Mononuclear cell (primary cell): ENCODE measurements at regions not wholly inside any gene's neighbourhood (a gene's known extent, or its start where the extent isn't known, plus 50 kb on each side); places are given as distances from the start of the nearest gene placed in this dataset.

Source experiments
- H3K27me3 ChIP-seq: 2 replicates; pipeline ENCODE4 v1.6.0; 2011; ENCODE audit warnings: low read length, control low read depth; ENCODE audit not compliant: insufficient read depth
- H3K4me1 ChIP-seq: 2 replicates; pipeline ENCODE4 v1.5.1; 2011; ENCODE audit warnings: mild to moderate bottlenecking, low read length, control low read depth; ENCODE audit not compliant: insufficient read depth
- H3K4me3 ChIP-seq: 2 replicates; pipeline ENCODE4 v1.5.1; 2011; ENCODE audit warnings: mild to moderate bottlenecking, low read length, moderate library complexity
- H3K9me3 ChIP-seq: 2 replicates; pipeline ENCODE4 v1.5.1; 2011; ENCODE audit warnings: low read depth, mild to moderate bottlenecking, control low read depth, low read length

DNA sequence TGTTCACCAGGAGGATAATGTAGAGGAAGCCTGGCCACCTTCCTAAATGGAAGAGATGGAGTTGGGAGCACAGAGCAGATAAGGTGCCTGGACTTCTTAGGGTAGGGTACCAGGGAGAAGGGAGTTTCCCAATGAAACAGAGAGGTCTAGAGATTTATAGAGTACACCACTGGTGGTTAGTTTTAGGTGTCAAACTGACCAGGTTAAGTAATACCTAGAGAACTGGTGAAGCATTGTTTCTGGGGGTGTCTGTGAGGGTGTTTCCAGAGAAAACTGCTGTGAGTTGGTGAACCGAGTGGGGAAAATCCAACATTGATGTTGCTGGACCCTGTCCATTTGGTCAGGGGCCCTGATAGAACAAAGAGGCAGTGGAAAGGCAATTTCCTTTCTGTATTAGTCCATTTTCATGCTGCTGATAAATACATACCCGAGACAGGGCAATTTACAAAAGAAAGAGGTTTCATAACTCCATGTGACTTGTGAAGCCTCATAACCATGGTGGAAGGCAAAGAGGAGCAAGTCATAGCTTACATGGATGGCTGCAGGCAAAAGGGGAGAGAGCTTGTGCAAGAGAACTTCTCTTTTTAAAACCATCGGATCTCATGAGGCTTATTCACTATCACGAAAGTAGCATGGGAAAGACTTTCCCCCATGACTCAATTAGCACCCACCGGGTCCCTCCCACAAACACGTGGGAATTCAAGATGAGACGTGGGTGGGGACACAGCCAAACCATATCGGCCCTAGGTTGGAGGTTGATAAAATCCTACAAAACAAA lies 260.8 kb downstream of the CBLN2 start:
- H3K4me1 ChIP-seq: no peaks in the 10 kb centered on the region
- H3K27me3 ChIP-seq: no peaks in the 10 kb centered on the region
- no peaks in the 10 kb centered on the region for H3K9me3 ChIP-seq
- H3K4me3 ChIP-seq: no peak overlapping the region

DNA sequence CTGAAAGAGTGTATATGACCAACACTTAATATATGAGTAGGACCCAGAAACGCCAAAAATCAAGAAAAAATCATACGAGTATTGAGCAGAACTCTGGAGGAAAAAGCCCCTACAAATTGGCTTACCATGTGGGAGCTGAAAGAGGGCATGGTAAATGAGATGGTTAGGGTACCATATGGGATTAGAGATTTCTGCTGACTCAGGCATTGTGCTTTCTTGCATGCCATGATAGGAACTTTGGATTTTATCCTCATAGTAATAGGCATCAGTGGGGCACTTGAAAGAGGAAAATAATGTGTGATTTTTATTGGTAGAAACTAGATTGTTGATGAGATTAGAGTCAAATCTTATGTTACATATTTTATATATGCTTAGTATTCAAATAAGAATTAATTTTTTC lies 271.1 kb downstream of the CBLN2 start:
- Histone ChIP-seq H3K9me3 (no peaks in the 10 kb centered on the region), H3K4me3 (no peak overlapping the region), H3K4me1 (no peaks in the 10 kb centered on the region), H3K27me3 (no peaks in the 10 kb centered on the region)

DNA sequence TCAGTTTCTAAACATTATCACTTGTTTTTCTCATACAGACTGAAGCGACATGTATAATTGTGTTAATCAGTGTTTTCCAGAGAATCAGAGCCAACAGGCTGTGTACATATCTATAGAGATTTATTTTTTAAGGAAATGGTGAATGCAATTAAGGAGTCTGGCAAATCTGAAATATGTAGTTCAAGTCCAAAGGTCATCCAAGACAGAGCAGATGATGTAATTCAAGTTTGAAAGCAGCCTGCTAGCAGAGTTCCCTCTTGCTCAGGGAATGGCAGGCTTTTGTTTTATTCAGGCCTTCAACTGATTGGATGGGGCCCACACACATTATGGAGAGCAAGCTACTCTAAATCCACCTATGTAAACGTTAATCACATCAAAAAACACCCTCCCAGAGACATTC lies 282.6 kb downstream of the CBLN2 start:
- no peaks in the 10 kb centered on the region for H3K27me3 ChIP-seq
- H3K4me3 ChIP-seq: no peak overlapping the region
- no peaks in the 10 kb centered on the region for H3K4me1 ChIP-seq

DNA sequence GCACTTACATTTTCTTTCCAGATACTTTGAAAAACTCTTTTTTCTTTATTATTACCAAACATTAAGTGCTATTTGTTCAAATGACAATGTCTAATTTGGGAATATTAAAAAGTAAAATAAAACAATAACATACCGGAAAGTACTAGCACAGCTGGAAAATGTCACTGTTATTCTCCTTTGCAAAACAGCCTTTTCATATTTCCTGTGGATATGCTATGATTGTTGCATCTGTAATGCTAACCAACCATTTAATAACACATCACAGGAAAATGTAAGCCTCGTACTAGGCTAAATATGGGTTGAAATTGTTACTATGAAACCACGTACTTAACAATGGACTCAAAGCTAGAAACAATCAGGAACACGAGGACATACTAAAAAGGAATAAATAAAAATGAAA lies 298.1 kb downstream of the CBLN2 start:
- Histone ChIP-seq H3K4me3 (no peak overlapping the region), H3K4me1 (no peaks in the 10 kb centered on the region), H3K27me3 (no peaks in the 10 kb centered on the region), H3K9me3 (no peaks in the 10 kb centered on the region)

More for the DNA sequence above, 282.6 kb downstream of the CBLN2 start:
- no peaks in the 10 kb centered on the region for H3K9me3 ChIP-seq

DNA sequence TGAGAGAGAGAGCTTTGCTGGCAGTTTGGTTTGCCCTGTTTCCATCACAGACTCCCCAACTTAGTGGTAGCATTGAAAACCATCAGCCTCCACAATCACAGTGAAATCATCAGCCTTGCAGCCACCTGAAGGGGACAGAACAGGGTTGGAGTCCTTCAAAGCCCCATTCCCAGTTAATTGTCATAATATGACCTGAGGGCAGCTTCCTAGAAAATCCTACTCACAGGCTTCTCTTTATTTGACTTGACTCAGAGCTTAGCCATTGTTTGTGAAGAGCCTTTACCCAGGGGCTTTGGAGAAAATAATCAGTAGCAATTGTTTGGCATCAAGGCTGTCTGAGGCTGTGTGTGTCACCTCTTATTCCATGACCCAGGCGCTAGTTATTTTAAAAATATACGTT lies 308.7 kb downstream of the CBLN2 start:
- Histone ChIP-seq H3K27me3 (no peaks in the 10 kb centered on the region), H3K4me1 (no peaks in the 10 kb centered on the region), H3K4me3 (no peak overlapping the region), H3K9me3 (no peaks in the 10 kb centered on the region)

DNA sequence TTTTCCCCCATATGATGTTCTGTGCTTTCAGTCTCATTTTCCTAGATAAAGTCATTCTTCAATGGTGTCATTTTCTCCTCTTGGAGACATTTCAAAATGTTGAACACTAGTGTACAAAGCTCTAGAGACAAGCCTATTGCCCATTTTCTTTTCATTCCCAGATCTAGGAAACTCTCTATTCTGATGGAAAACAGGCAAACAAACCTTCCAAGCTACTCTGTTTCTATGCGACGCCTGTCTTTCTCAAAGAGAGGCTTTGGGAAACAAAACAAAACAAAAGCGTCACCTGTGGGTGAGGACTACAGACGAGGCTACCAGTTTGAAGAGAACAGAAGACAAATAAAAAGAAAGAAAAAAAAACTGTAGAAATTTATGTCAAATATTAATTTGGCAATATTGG lies 311.0 kb downstream of the CBLN2 start:
- H3K4me1 ChIP-seq: no peaks in the 10 kb centered on the region
- no peaks in the 10 kb centered on the region for H3K9me3 ChIP-seq
- H3K27me3 ChIP-seq: no peaks in the 10 kb centered on the region
- no peak overlapping the region for H3K4me3 ChIP-seq

DNA sequence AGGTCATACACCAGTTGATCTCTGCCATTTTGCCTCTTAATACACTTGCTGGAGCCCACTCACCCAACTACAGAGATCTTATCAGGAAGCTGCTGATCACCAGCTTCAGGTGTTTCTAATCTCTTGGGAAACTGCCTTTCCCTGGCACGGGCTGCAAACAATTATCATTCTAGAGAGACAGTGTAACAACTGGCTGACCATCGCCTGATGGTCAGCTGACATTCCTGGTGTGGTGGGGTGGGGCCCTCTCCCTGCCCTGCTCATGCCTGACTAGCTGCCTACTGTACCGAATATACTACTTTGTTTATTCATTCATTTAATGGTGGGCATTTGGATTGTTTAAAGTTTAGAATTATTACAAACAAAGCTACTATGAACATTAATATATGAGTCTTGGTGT lies 311.5 kb downstream of the CBLN2 start:
- Histone ChIP-seq H3K4me1 (no peaks in the 10 kb centered on the region), H3K27me3 (no peaks in the 10 kb centered on the region), H3K9me3 (no peaks in the 10 kb centered on the region), H3K4me3 (no peak overlapping the region)

DNA sequence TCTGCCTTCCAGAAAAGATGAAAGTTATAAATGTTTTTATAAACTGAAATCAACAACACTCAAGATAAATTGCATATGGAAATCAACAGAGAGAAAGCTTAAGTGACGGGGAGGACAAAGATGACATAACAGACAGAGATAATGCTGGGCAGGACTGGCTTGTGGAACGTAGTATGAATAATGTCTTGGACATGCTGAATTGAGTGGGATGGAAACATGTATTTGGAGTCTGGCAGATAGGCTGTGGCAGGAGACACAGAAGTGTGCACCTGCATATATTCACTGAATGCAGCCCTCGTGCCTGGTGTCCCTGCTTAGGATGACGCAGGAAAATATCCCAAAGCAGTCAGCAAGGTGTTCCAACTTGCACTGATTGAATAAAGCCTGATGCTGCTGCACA lies 318.2 kb downstream of the CBLN2 start:
- Histone ChIP-seq H3K9me3 (no peaks in the 10 kb centered on the region), H3K27me3 (no peaks in the 10 kb centered on the region), H3K4me1 (no peaks in the 10 kb centered on the region), H3K4me3 (no peak overlapping the region)

DNA sequence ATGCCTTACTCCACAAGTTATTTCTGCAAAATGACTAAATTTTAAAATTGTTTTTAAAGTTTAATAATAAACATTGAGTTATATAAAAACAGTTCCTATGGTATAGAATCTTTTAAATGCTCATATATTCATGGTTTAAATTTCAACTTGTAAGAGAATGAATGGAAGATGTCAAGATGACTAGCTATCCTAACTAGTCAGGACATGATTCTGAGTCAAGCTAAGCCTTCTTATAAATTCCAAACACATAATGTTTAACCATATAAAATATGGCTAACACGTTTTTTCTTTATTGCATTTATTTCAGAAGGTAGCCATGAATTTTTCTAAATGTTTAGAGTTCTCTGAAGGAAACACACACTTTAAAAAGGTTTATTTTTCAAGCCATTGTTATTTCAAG lies 320.4 kb downstream of the CBLN2 start:
- Histone ChIP-seq H3K4me1 (no peaks in the 10 kb centered on the region), H3K4me3 (no peak overlapping the region), H3K27me3 (no peaks in the 10 kb centered on the region), H3K9me3 (no peaks in the 10 kb centered on the region)

DNA sequence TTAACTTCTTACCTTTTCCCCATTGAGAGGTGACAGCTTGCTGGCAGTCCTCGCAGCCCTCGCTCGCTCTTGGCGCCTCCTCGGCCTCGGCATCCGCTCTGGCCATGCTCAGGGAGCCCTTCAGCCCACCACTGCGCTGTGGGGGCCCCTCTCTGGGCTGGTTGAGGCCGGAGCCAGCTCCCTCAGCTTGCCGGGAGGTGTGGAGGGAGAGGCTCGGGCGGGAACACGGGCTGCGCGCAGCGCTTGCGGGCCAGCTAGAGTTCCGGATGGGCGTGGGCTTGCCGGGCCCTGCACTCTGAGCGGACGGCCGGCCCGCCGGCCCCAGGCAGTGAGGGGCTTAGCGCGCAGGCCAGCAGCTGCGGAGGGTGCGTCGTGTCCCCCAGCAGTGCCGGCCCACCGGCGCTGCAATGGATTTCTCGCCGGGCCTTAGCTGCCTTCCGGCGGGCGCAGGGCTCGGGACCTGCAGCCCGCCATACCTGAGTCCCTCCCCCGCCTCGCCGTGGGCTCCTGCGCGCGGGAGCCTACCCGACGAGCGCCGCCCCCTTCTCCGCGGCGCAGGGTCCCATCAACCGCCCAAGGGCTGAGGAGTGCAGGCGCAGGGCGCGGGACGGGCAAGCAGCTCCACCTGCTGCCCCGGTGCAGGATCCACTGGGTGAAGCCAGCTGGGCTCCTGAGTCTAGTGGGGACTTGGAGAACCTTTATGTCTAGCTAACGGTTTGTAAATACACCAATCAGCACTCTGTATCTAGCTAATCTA lies 335.0 kb downstream of the CBLN2 start:
- no peaks in the 10 kb centered on the region for H3K4me1 ChIP-seq
- H3K9me3 ChIP-seq: no peaks in the 10 kb centered on the region
- no peak overlapping the region for H3K4me3 ChIP-seq
- no peaks in the 10 kb centered on the region for H3K27me3 ChIP-seq

DNA sequence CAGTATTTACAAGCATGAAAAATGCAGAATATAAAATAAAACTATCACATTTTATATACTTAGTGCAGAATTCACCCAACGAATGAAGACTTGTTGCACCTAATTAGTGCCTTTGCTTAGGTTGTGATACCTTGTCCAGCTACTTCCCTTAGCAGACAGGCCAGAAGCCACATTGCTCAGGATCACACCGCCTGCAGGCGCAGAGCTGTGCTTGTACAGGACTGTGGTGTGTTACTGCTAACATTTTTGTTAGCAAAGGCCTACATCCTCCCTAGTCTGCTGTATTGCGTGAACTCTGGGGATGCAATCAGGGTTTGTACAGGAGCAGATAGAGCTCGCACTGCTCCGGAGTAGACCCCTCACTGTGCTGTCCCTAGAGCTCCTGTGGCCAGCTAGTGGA lies 336.9 kb downstream of the CBLN2 start:
- Histone ChIP-seq H3K4me1 (no peaks in the 10 kb centered on the region), H3K9me3 (no peaks in the 10 kb centered on the region)

DNA sequence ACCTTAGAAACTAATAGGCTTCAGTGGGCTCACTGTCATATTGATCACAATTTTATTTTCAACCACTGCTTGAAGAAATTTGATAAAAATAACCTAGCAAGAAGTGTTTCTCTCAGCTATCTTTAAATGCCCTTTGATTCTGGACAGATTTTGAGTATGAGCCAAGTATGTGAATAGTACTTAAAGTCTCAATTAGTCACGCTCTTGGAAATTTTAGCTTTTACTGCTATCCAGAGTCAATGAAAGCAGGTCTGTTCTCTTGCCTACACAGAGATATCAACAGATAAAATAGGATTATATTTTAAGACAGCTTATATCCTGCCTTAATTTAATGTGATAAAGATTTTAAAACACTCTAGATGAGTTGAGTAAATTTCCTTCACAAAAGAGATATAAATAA lies 337.3 kb downstream of the CBLN2 start:
- H3K9me3 ChIP-seq: no peaks in the 10 kb centered on the region
- H3K27me3 ChIP-seq: no peaks in the 10 kb centered on the region
- no peak overlapping the region for H3K4me3 ChIP-seq
- H3K4me1 ChIP-seq: no peaks in the 10 kb centered on the region

More for the DNA sequence above, 336.9 kb downstream of the CBLN2 start:
- H3K4me3 ChIP-seq: no peak overlapping the region
- H3K27me3 ChIP-seq: no peaks in the 10 kb centered on the region

DNA sequence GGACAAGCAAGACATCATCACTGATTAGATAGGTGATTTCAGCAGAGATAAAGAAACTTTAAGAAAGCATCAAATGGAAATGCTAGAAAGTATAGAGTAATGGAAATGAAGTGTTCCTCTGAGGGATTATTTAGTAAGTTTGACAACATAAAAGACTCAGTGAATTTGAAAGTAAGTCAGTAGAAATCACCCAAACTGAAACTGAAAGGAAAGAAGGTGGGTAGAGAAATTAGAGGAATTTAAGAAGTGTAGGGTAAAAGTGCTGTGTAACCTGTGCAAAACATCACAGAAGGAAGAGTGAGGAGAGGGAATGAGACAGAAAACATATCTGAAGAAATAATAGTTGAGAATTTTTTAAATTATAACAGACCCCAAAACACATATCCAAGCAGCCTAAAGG lies 343.1 kb downstream of the CBLN2 start:
- no peaks in the 10 kb centered on the region for H3K9me3 ChIP-seq
- H3K27me3 ChIP-seq: no peaks in the 10 kb centered on the region
- no peak overlapping the region for H3K4me3 ChIP-seq
- H3K4me1 ChIP-seq: no peaks in the 10 kb centered on the region

DNA sequence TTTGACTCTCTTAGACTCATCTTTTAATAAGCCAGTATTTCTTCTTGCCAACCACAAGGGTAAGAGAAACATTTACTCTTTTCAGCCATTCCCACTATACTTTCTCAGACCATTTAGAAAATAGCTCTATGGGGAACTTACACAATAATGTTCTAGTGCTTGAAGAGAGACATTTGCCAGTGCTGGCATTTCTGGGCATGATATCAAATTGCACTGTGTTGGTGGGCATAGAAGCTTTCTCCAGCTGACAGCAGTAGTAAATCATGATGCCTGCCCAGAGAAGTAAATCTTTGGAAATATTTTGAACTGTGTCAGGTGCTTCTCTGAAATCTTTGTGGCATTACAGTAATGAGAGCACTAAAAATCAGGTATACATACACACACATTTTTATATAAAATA lies 346.6 kb downstream of the CBLN2 start:
- H3K4me3 ChIP-seq: no peak overlapping the region
- H3K27me3 ChIP-seq: no peaks in the 10 kb centered on the region
- no peaks in the 10 kb centered on the region for H3K4me1 ChIP-seq
- no peaks in the 10 kb centered on the region for H3K9me3 ChIP-seq

DNA sequence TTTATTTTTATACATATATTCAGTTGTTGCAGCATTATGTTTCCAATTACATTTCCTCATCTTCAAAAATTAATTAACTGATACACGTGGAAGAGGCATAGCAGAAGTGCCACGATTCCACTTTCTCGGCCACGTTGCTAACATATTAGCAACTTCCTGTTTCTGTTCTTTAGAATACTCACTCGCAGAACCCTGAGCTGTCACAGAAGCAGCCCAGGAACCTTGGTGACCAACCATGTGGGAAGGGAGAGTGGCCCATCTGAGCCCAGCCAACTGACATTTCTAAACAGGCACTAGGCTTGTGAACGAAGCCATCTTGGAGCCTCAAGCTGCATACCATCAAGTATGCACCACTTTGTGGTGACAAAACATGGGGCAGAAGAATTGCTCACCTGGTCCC lies 350.1 kb downstream of the CBLN2 start:
- H3K4me3 ChIP-seq: no peak overlapping the region
- H3K9me3 ChIP-seq: no peaks in the 10 kb centered on the region
- H3K27me3 ChIP-seq: no peaks in the 10 kb centered on the region
- no peaks in the 10 kb centered on the region for H3K4me1 ChIP-seq

DNA sequence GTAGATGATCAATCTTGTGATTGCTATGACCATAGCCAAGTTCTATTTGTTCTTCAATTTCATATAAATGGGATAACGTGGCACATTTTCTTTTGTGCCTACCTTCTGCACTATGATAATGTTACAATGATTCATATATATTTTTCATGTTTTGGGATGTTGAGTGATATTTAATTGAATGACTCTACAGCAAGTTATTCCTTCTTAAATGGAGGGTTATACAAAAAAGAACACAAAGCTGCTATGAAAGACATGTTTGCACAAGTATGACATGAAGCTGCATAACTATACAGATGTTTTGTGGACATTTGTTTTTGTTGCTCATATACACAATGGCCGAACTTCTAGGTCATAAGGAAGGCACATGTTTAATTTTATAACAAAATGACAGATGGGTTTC lies 356.2 kb downstream of the CBLN2 start:
- Histone ChIP-seq H3K4me3 (no peak overlapping the region), H3K9me3 (no peaks in the 10 kb centered on the region), H3K4me1 (no peaks in the 10 kb centered on the region), H3K27me3 (no peaks in the 10 kb centered on the region)
